Suprapubic skin (tissue), 3 donors: ENCODE measurements at regions not wholly inside any gene's neighbourhood (a gene's known extent, or its start where the extent isn't known, plus 50 kb on each side); places are given as distances from the start of the nearest gene placed in this dataset.

Source experiments
- CTCF ChIP-seq, 2 donors: fragments of 200-600 bp in 1 of 2; fragments of 450-650 bp in 1 of 2; sonication (generic) in 1 of 2; IDR thresholded peaks; one replicate each; pipeline ENCODE4 v1.5.1; 2016 to 2019; ENCODE audit warnings: antibody characterized with exemption in 2 of 2, mild to moderate bottlenecking in 1 of 2, moderate library complexity in 1 of 2
- EP300 ChIP-seq: sonication (generic); formaldehyde crosslinking; IDR thresholded peaks from one replicate; pipeline ENCODE4 v1.6.1; 2017; ENCODE audit warnings: antibody characterized with exemption
- POLR2A ChIP-seq, 2 donors: fragments of 450-650 bp; IDR thresholded peaks; one replicate each; pipeline ENCODE4 v1.6.1; 2017; ENCODE audit warnings: antibody characterized with exemption in 2 of 2, mild to moderate bottlenecking in 2 of 2, moderate library complexity in 2 of 2

- TF ChIP-seq CTCF (IDR thresholded peaks at IDR 0.05) = no peak
- TF ChIP-seq EP300 = no peak
- no peak for TF ChIP-seq POLR2A (IDR thresholded peaks at IDR 0.05)
These were observed 244.2 kb upstream of the PIK3R1 start for GRCh38 chr5:67971223-67971830.
